Colonic mucosa (tissue), 4 donors: ENCODE measurements at regions not wholly inside any gene's neighbourhood (a gene's known extent, or its start where the extent isn't known, plus 50 kb on each side); places are given as distances from the start of the nearest gene placed in this dataset.

ENCODE experiments used
- DNase-seq: peaks from one replicate; pipeline ENCODE4 v3.0.0-alpha.2; 2020
- H3K27ac ChIP-seq: fragments of 200-600 bp; one replicate; pipeline ENCODE4 v1.8.0; 2021
- H3K27me3 ChIP-seq: fragments of 200-600 bp; one replicate; pipeline ENCODE4 v1.8.0; 2021
- H3K36me3 ChIP-seq: fragments of 200-600 bp; one replicate; pipeline ENCODE4 v1.8.0; 2021
- H3K4me1 ChIP-seq: fragments of 200-600 bp; one replicate; pipeline ENCODE4 v1.8.0; 2021; ENCODE audit warnings: mild to moderate bottlenecking
- H3K4me3 ChIP-seq: fragments of 200-600 bp; one replicate; pipeline ENCODE4 v1.8.0; 2021
- H3K9ac ChIP-seq, 2 donors: one replicate each; pipeline ENCODE4 v1.7.0; 2013; ENCODE audit warnings: control low read depth in 2 of 2, low read depth in 2 of 2, low read length in 2 of 2
- H3K9me3 ChIP-seq: fragments of 200-600 bp; one replicate; pipeline ENCODE4 v1.8.0; 2021
- intact Hi-C: fragments of 100-400 bp; cut with DNase I; formaldehyde crosslinking; loops from one replicate; pipeline ENCODE4 v1.14.1; 2022
- TF ChIP-seq, protein P1 (sequence below): fragments of 200-600 bp; IDR thresholded peaks from one replicate; pipeline ENCODE4 v1.8.0; 2022; ENCODE audit warnings: antibody characterized with exemption, mild to moderate bottlenecking
- donor health status: healthy.
- donor health status: DM: no; HTN: no; CAD: no.
- donor health status: DM: no; HTN: no; CAD: no.

GRCh38 chr4:3352941-3353594 is 60.2 kb downstream of the RGS12 start:
- Histone ChIP-seq H3K36me3 (no peaks in the 10 kb centered on the region), H3K9me3 (no peaks in the 10 kb centered on the region), H3K4me1 (no peaks in the 10 kb centered on the region), H3K9ac (no peak overlapping the region), H3K27me3 (no peaks in the 10 kb centered on the region), H3K27ac (no peak overlapping the region), H3K4me3 (no peak overlapping the region)
- intact Hi-C loops, result no loop called here
- TF ChIP-seq, protein P1, sequence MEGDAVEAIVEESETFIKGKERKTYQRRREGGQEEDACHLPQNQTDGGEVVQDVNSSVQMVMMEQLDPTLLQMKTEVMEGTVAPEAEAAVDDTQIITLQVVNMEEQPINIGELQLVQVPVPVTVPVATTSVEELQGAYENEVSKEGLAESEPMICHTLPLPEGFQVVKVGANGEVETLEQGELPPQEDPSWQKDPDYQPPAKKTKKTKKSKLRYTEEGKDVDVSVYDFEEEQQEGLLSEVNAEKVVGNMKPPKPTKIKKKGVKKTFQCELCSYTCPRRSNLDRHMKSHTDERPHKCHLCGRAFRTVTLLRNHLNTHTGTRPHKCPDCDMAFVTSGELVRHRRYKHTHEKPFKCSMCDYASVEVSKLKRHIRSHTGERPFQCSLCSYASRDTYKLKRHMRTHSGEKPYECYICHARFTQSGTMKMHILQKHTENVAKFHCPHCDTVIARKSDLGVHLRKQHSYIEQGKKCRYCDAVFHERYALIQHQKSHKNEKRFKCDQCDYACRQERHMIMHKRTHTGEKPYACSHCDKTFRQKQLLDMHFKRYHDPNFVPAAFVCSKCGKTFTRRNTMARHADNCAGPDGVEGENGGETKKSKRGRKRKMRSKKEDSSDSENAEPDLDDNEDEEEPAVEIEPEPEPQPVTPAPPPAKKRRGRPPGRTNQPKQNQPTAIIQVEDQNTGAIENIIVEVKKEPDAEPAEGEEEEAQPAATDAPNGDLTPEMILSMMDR, result no peak
- no peak for DNase-seq

GRCh38 chr4:3353752-3354454 is 61.1 kb downstream of the RGS12 start:
- no peak overlapping the region for H3K27ac ChIP-seq
- DNase-seq, result no peak

GRCh38 chr4:3354455-3354811 is 61.6 kb downstream of the RGS12 start:
- H3K9ac ChIP-seq, result no peak overlapping the region
- TF ChIP-seq, protein P1, result no peak
- H3K4me3 ChIP-seq, result no peak overlapping the region
- H3K27me3 ChIP-seq, result no peaks in the 10 kb centered on the region
- no peaks in the 10 kb centered on the region for H3K9me3 ChIP-seq
- H3K4me1 ChIP-seq, result no peaks in the 10 kb centered on the region
- intact Hi-C loops, result no loop called here
- no peak for DNase-seq
- no peaks in the 10 kb centered on the region for H3K36me3 ChIP-seq
- H3K27ac ChIP-seq, result no peak overlapping the region

More at GRCh38 chr4:3353752-3354454, 61.1 kb downstream of the RGS12 start:
- TF ChIP-seq, protein P1, result no peak
- Histone ChIP-seq H3K4me1 (no peaks in the 10 kb centered on the region), H3K9me3 (no peaks in the 10 kb centered on the region), H3K4me3 (no peak overlapping the region), H3K9ac (no peak overlapping the region), H3K27me3 (no peaks in the 10 kb centered on the region), H3K36me3 (no peaks in the 10 kb centered on the region)
- intact Hi-C loops, result no loop called here

GRCh38 chr4:3355266-3355748 is 62.5 kb downstream of the RGS12 start:
- Histone ChIP-seq H3K27me3 (no peaks in the 10 kb centered on the region), H3K4me1 (no peaks in the 10 kb centered on the region), H3K36me3 (no peaks in the 10 kb centered on the region), H3K9ac (no peak overlapping the region), H3K27ac (no peak overlapping the region), H3K4me3 (no peak overlapping the region), H3K9me3 (no peaks in the 10 kb centered on the region)
- TF ChIP-seq, protein P1, result no peak
- no peak for DNase-seq
- intact Hi-C loops, result no loop called here

- no peak for DNase-seq
- TF ChIP-seq, protein P1, result no peak
Measured at GRCh38 chr4:3358656-3359055, 65.8 kb downstream of the RGS12 start.

More at GRCh38 chr4:3358656-3359055, 65.8 kb downstream of the RGS12 start:
- no peak overlapping the region for H3K4me3 ChIP-seq
- no peaks in the 10 kb centered on the region for H3K4me1 ChIP-seq
- no peak overlapping the region for H3K9ac ChIP-seq
- H3K27me3 ChIP-seq, result no peaks in the 10 kb centered on the region
- H3K36me3 ChIP-seq, result no peaks in the 10 kb centered on the region
- H3K9me3 ChIP-seq, result no peaks in the 10 kb centered on the region
- intact Hi-C loops, result no loop called here
- no peak overlapping the region for H3K27ac ChIP-seq
